ENCODE measurements at regions not wholly inside any gene's neighbourhood (a gene's known extent, or its start where the extent isn't known, plus 50 kb on each side); places are given as distances from the start of the nearest gene placed in this dataset.

DNA sequence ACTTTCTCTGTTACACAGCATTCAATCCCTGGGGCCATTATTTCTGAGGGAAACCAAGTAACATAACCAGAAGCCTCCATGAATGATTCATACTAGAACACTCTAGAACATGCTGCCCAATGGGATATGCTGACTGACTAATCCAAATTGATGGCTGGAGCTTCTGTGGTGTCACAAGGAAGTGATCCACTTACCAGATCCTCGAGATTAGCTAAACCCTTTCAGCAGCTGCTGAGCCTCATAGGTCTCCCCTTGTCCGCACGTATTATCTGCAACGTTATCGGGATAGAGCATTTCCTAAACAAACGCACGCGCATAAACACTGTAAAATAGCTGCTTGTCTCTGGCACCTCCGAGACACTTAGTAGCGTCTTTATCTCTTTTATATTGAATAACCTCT, 61.2 kb upstream of the PROK2 start:
- no peak for DNase-seq

GRCh38 chr3:71843071-71843470, 58.1 kb upstream of the PROK2 start:
- no peak for DNase-seq

GRCh38 chr3:71838406-71838805, 53.5 kb upstream of the PROK2 start:
- DNase-seq = no peak
